ENCODE measurements at regions not wholly inside any gene's neighbourhood (a gene's known extent, or its start where the extent isn't known, plus 50 kb on each side); places are given as distances from the start of the nearest gene placed in this dataset.

DNA sequence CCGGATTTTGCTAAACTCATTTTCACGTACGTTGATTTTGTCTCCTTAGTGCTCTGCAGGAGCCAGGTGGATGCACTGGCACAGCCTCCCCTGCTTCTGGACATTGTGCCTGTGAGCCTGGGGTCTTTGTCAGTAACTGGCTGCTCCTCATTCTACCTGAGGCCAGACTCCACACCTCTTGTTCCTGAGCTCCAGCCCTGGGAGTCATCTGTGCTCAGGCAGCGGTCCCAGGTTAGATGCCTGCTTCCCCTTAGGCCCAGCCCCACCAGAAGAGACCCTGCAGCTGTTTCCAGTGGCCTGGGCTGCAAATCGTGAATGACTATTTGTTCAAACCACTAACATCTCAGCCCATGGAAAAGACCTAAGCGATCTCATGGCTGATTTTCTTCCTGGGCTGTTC is 129.1 kb downstream of the ERMARD start:
- no peak for TF ChIP-seq MAX (IDR thresholded peaks at IDR 0.05)
- TF ChIP-seq, protein P1, sequence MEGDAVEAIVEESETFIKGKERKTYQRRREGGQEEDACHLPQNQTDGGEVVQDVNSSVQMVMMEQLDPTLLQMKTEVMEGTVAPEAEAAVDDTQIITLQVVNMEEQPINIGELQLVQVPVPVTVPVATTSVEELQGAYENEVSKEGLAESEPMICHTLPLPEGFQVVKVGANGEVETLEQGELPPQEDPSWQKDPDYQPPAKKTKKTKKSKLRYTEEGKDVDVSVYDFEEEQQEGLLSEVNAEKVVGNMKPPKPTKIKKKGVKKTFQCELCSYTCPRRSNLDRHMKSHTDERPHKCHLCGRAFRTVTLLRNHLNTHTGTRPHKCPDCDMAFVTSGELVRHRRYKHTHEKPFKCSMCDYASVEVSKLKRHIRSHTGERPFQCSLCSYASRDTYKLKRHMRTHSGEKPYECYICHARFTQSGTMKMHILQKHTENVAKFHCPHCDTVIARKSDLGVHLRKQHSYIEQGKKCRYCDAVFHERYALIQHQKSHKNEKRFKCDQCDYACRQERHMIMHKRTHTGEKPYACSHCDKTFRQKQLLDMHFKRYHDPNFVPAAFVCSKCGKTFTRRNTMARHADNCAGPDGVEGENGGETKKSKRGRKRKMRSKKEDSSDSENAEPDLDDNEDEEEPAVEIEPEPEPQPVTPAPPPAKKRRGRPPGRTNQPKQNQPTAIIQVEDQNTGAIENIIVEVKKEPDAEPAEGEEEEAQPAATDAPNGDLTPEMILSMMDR (IDR thresholded peaks at IDR 0.05; ENCODE audit: control extremely low read depth in 1 of 3, insufficient read depth in 1 of 3, low read depth in 1 of 3, low read length in 3 of 3), result no peak
- no peak for TF ChIP-seq SAP30 (IDR thresholded peaks at IDR 0.05; ENCODE audit: insufficient read depth, insufficient replicate concordance, low read length)
- TF ChIP-seq POLR2A (IDR thresholded peaks at IDR 0.05; ENCODE audit: control extremely low read depth in 1 of 2, low read depth in 2 of 2, low read length in 2 of 2), result no peak
- TF ChIP-seq SRF (IDR thresholded peaks at IDR 0.05; ENCODE audit: low read depth, low read length), result no peak
- TF ChIP-seq POLR2AphosphoS5 (IDR thresholded peaks at IDR 0.05; ENCODE audit: low read depth, low read length), result no peak
- no peak for TF ChIP-seq TAF1 (IDR thresholded peaks at IDR 0.05; ENCODE audit: low read depth, low read length)

Data from H1 (cell line).